ENCODE measurements at regions not wholly inside any gene's neighbourhood (a gene's known extent, or its start where the extent isn't known, plus 50 kb on each side); places are given as distances from the start of the nearest gene placed in this dataset.

GRCh38 chr4:123046096-123046495 lies 123.7 kb upstream of the NUDT6 start:
- no CpG with 5 or more reads among the region's 3 CpGs for WGBS (ENCODE audit: insufficient coverage)

GRCh38 chr4:123050018-123050417 lies 127.6 kb upstream of the NUDT6 start:
- no peaks in the 10 kb centered on the region for H3K4me1 ChIP-seq (ENCODE audit: control insufficient read depth, insufficient read depth, low read length)
- H3K27me3 ChIP-seq (ENCODE audit: control insufficient read depth, insufficient read depth, low read length), result no peaks in the 10 kb centered on the region
- peaks cover 39% of the 10 kb centered on the region for H3K9me3 ChIP-seq (replicated peaks; ENCODE audit: control insufficient read depth, low read depth, low read length)
- 100% methylated on average over 1 of the region's 2 CpGs for WGBS (ENCODE audit: insufficient coverage)
- H3K4me3 ChIP-seq (ENCODE audit: low read length), result no peak overlapping the region
- DNase-seq, result no peak
- no peak overlapping the region for H3K27ac ChIP-seq (ENCODE audit: low read length)
- peaks cover 5% of the 10 kb centered on the region for H3K36me3 ChIP-seq (ENCODE audit: control insufficient read depth, insufficient read depth, low read length)

More at GRCh38 chr4:123046096-123046495, 123.7 kb upstream of the NUDT6 start:
- Histone ChIP-seq H3K27ac (ENCODE audit: low read length) (no peak overlapping the region), H3K4me1 (ENCODE audit: control insufficient read depth, insufficient read depth, low read length) (no peaks in the 10 kb centered on the region), H3K27me3 (ENCODE audit: control insufficient read depth, insufficient read depth, low read length) (no peaks in the 10 kb centered on the region), H3K9me3 (replicated peaks; ENCODE audit: control insufficient read depth, low read depth, low read length) (peaks cover 38% of the 10 kb centered on the region), H3K4me3 (ENCODE audit: low read length) (no peak overlapping the region), H3K36me3 (ENCODE audit: control insufficient read depth, insufficient read depth, low read length) (peaks cover 3% of the 10 kb centered on the region)
- no peak for DNase-seq

- H3K9me3 ChIP-seq (replicated peaks; ENCODE audit: control insufficient read depth, low read depth, low read length), result peaks cover 35% of the 10 kb centered on the region
- no peaks in the 10 kb centered on the region for H3K4me1 ChIP-seq (ENCODE audit: control insufficient read depth, insufficient read depth, low read length)
- DNase-seq, result no peak
- peaks cover 5% of the 10 kb centered on the region for H3K36me3 ChIP-seq (ENCODE audit: control insufficient read depth, insufficient read depth, low read length)
- no CpG with 5 or more reads among the region's 3 CpGs for WGBS (ENCODE audit: insufficient coverage)
- no peak overlapping the region for H3K4me3 ChIP-seq (ENCODE audit: low read length)
- H3K27me3 ChIP-seq (ENCODE audit: control insufficient read depth, insufficient read depth, low read length), result no peaks in the 10 kb centered on the region
- no peak overlapping the region for H3K27ac ChIP-seq (ENCODE audit: low read length)
Measured at GRCh38 chr4:123052007-123052406, 129.6 kb upstream of the NUDT6 start.

- H3K27me3 ChIP-seq (ENCODE audit: control insufficient read depth, insufficient read depth, low read length), result no peaks in the 10 kb centered on the region
- no peak overlapping the region for H3K4me3 ChIP-seq (ENCODE audit: low read length)
- H3K27ac ChIP-seq (ENCODE audit: low read length), result no peak overlapping the region
- DNase-seq, result no peak
- H3K4me1 ChIP-seq (ENCODE audit: control insufficient read depth, insufficient read depth, low read length), result no peaks in the 10 kb centered on the region
- peaks cover 20% of the 10 kb centered on the region for H3K9me3 ChIP-seq (replicated peaks; ENCODE audit: control insufficient read depth, low read depth, low read length)
- H3K36me3 ChIP-seq (ENCODE audit: control insufficient read depth, insufficient read depth, low read length), result peaks cover 8% of the 10 kb centered on the region
Measured at GRCh38 chr4:123055943-123056342, 133.5 kb upstream of the NUDT6 start.

DNA sequence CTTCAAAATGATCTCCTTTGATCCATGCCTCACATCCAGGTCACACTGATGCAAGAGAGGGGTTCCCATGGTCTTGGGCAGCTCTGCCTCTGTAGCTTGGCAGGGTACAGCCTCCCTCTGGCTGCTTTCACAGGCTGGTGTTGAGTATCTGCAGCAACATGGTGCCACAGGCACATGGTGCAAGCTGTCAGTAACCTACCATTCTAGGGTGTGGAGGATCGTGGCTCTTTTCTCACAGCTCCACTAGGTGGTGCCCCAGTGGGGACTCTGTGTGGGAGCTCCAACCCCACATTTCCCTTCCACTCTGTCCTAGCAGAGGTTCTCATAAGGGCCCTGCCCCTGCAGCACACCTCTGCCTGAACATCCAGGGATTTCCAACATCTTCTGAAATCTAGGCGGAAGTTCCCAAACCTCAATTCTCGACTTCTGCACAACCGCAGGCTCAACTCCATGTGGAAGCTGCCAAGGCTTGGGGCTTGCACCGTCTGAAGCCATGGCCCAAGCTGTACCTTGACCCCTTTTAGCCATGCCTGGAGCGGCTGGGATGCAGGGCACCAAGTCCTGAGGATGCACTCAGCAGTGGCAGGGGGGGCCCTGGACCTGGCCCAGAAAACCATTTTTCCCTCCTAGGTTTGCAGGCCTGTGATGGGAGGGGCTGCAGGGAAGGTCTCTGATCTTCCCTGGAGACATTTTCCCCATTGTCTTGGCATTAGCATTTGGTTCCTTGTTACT lies 137.8 kb upstream of the NUDT6 start:
- Histone ChIP-seq H3K27me3 (ENCODE audit: control insufficient read depth, insufficient read depth, low read length) (no peaks in the 10 kb centered on the region), H3K4me1 (ENCODE audit: control insufficient read depth, insufficient read depth, low read length) (no peaks in the 10 kb centered on the region), H3K9me3 (replicated peaks; ENCODE audit: control insufficient read depth, low read depth, low read length) (peaks cover 2% of the 10 kb centered on the region), H3K27ac (ENCODE audit: low read length) (no peak overlapping the region), H3K4me3 (ENCODE audit: low read length) (no peak overlapping the region), H3K36me3 (ENCODE audit: control insufficient read depth, insufficient read depth, low read length) (peaks cover 7% of the 10 kb centered on the region)
- 97% methylated on average over 6 of the region's 6 CpGs for WGBS (ENCODE audit: insufficient coverage)
- no peak for DNase-seq

GRCh38 chr4:123064390-123064789 lies 142.0 kb upstream of the NUDT6 start:
- no peak for DNase-seq
- Histone ChIP-seq H3K27me3 (ENCODE audit: control insufficient read depth, insufficient read depth, low read length) (no peaks in the 10 kb centered on the region), H3K9me3 (replicated peaks; ENCODE audit: control insufficient read depth, low read depth, low read length) (peaks cover 2% of the 10 kb centered on the region), H3K36me3 (ENCODE audit: control insufficient read depth, insufficient read depth, low read length) (peaks cover 7% of the 10 kb centered on the region), H3K27ac (ENCODE audit: low read length) (no peak overlapping the region), H3K4me1 (ENCODE audit: control insufficient read depth, insufficient read depth, low read length) (no peaks in the 10 kb centered on the region), H3K4me3 (ENCODE audit: low read length) (no peak overlapping the region)
- no CpG with 5 or more reads among the region's 1 CpG for WGBS (ENCODE audit: insufficient coverage)

GRCh38 chr4:123068081-123068480 lies 145.7 kb upstream of the NUDT6 start:
- no peaks in the 10 kb centered on the region for H3K36me3 ChIP-seq (ENCODE audit: control insufficient read depth, insufficient read depth, low read length)
- no peaks in the 10 kb centered on the region for H3K27me3 ChIP-seq (ENCODE audit: control insufficient read depth, insufficient read depth, low read length)
- H3K27ac ChIP-seq (ENCODE audit: low read length), result no peak overlapping the region
- peak; percentile 61 for DNase-seq
- H3K4me3 ChIP-seq (ENCODE audit: low read length), result no peak overlapping the region
- no peaks in the 10 kb centered on the region for H3K4me1 ChIP-seq (ENCODE audit: control insufficient read depth, insufficient read depth, low read length)
- WGBS (ENCODE audit: insufficient coverage), result no CpG with 5 or more reads among the region's 1 CpG
- no peaks in the 10 kb centered on the region for H3K9me3 ChIP-seq (replicated peaks; ENCODE audit: control insufficient read depth, low read depth, low read length)

DNA sequence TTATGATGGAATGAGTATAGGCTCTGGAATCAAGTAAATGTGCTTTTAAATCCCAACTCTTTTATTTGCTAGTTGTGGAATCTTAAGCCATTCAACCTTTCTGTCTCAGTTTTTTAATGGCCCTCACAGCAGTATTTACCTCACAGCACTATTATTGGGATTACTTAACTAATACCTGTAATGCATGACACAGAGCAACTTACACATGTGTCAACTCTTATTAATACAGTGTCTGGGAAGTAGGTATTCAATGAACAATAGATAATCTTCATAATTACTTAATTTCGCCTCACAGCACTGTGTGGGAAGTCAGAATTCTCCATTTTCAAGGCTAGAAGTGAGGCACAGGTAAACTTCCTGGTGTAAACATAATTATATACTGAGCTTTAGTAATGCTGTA lies 149.7 kb upstream of the NUDT6 start:
- no peak overlapping the region for H3K4me3 ChIP-seq (ENCODE audit: low read length)
- H3K27me3 ChIP-seq (ENCODE audit: control insufficient read depth, insufficient read depth, low read length), result no peaks in the 10 kb centered on the region
- H3K36me3 ChIP-seq (ENCODE audit: control insufficient read depth, insufficient read depth, low read length), result no peaks in the 10 kb centered on the region
- no peak for DNase-seq
- H3K27ac ChIP-seq (ENCODE audit: low read length), result no peak overlapping the region
- H3K9me3 ChIP-seq (replicated peaks; ENCODE audit: control insufficient read depth, low read depth, low read length), result no peaks in the 10 kb centered on the region
- no CpG with 5 or more reads among the region's 1 CpG for WGBS (ENCODE audit: insufficient coverage)
- H3K4me1 ChIP-seq (ENCODE audit: control insufficient read depth, insufficient read depth, low read length), result no peaks in the 10 kb centered on the region

GRCh38 chr4:123073650-123074049 lies 151.3 kb upstream of the NUDT6 start:
- no CpG with 5 or more reads among the region's 2 CpGs for WGBS (ENCODE audit: insufficient coverage)
- no peak for DNase-seq
- Histone ChIP-seq H3K27ac (ENCODE audit: low read length) (no peak overlapping the region), H3K27me3 (ENCODE audit: control insufficient read depth, insufficient read depth, low read length) (no peaks in the 10 kb centered on the region), H3K4me3 (ENCODE audit: low read length) (no peak overlapping the region), H3K9me3 (replicated peaks; ENCODE audit: control insufficient read depth, low read depth, low read length) (no peaks in the 10 kb centered on the region), H3K36me3 (ENCODE audit: control insufficient read depth, insufficient read depth, low read length) (no peaks in the 10 kb centered on the region), H3K4me1 (ENCODE audit: control insufficient read depth, insufficient read depth, low read length) (no peaks in the 10 kb centered on the region)

DNA sequence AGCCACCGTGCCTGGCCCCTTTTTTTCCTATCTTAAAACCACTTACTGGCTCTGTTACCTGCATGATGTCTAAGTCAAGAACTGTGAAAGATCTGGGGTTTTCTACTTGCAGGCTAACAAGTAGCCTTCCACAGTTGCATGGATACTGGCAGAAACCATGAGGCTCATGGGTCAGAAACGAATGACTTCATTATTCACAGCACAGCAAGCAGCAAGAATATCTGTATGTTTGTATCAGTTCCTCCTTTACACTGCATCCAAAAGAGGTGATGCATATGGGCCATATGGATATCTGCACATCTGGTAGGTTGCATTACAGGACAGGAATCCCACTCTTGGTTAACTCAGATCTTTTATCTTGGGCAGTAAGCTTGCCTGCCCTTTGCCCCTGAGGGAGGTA lies 154.9 kb upstream of the NUDT6 start:
- Histone ChIP-seq H3K36me3 (ENCODE audit: control insufficient read depth, insufficient read depth, low read length) (peaks cover 2% of the 10 kb centered on the region), H3K4me1 (ENCODE audit: control insufficient read depth, insufficient read depth, low read length) (no peaks in the 10 kb centered on the region), H3K27me3 (ENCODE audit: control insufficient read depth, insufficient read depth, low read length) (no peaks in the 10 kb centered on the region), H3K27ac (ENCODE audit: low read length) (no peak overlapping the region), H3K4me3 (ENCODE audit: low read length) (no peak overlapping the region), H3K9me3 (replicated peaks; ENCODE audit: control insufficient read depth, low read depth, low read length) (no peaks in the 10 kb centered on the region)
- no CpG with 5 or more reads among the region's 2 CpGs for WGBS (ENCODE audit: insufficient coverage)
- no peak for DNase-seq

GRCh38 chr4:123081971-123082370 lies 159.6 kb upstream of the NUDT6 start:
- no peaks in the 10 kb centered on the region for H3K27me3 ChIP-seq (ENCODE audit: control insufficient read depth, insufficient read depth, low read length)

More at GRCh38 chr4:123081971-123082370, 159.6 kb upstream of the NUDT6 start:
- DNase-seq, result no peak
- Histone ChIP-seq H3K4me1 (ENCODE audit: control insufficient read depth, insufficient read depth, low read length) (no peaks in the 10 kb centered on the region), H3K4me3 (ENCODE audit: low read length) (no peak overlapping the region), H3K9me3 (replicated peaks; ENCODE audit: control insufficient read depth, low read depth, low read length) (no peaks in the 10 kb centered on the region), H3K36me3 (ENCODE audit: control insufficient read depth, insufficient read depth, low read length) (peaks cover 2% of the 10 kb centered on the region), H3K27ac (ENCODE audit: low read length) (no peak overlapping the region)
- no CpG with 5 or more reads among the region's 3 CpGs for WGBS (ENCODE audit: insufficient coverage)
